OCI-LY3 (cell line): ENCODE measurements at regions not wholly inside any gene's neighbourhood (a gene's known extent, or its start where the extent isn't known, plus 50 kb on each side); places are given as distances from the start of the nearest gene placed in this dataset.

Experiments used
- CTCF ChIP-seq: fragments of 200-600, 300-600 bp; sonication (generic); IDR thresholded peaks from 2 replicates; pipeline ENCODE4 v1.5.1; 2014; ENCODE audit warnings: antibody characterized with exemption, low read length, low read depth
- EZH2phosphoT487 ChIP-seq: fragments of 200-600 bp; shearing (Covaris generic); IDR thresholded peaks from 2 replicates; pipeline ENCODE4 v1.6.1; 2018; ENCODE audit warnings: antibody characterized with exemption, mixed run types, low read depth

GRCh38 chr19:28471731-28472510 is 741.0 kb downstream of the UQCRFS1 start:
- TF ChIP-seq CTCF = no peak
- no peak for TF ChIP-seq EZH2phosphoT487
